Adipocyte (in vitro differentiated cells): ENCODE measurements at regions not wholly inside any gene's neighbourhood (a gene's known extent, or its start where the extent isn't known, plus 50 kb on each side); places are given as distances from the start of the nearest gene placed in this dataset.

Experiments used
- DNase-seq: peaks from one replicate; pipeline ENCODE4 v3.0.0-alpha.2; 2015; ENCODE audit warnings: low read depth
- H3K27me3 ChIP-seq: replicated peaks from 2 replicates; pipeline ENCODE4 v1.7.0; 2013; ENCODE audit warnings: mild to moderate bottlenecking, low read length, moderate library complexity; ENCODE audit not compliant: control insufficient read depth, insufficient read depth
- H3K36me3 ChIP-seq: 2 replicates; pipeline ENCODE4 v1.7.0; 2013; ENCODE audit warnings: low read length, mild to moderate bottlenecking, moderate library complexity; ENCODE audit not compliant: control insufficient read depth, insufficient read depth, severe bottlenecking
- H3K4me1 ChIP-seq: 2 replicates; pipeline ENCODE4 v1.7.0; 2013; ENCODE audit warnings: mild to moderate bottlenecking, low read length, moderate library complexity; ENCODE audit not compliant: control insufficient read depth, insufficient read depth
- H3K4me3 ChIP-seq: 2 replicates; pipeline ENCODE4 v1.7.0; 2013; ENCODE audit warnings: mild to moderate bottlenecking, low read length, moderate library complexity
- H3K9ac ChIP-seq: 2 replicates; pipeline ENCODE4 v1.7.0; 2013; ENCODE audit warnings: mild to moderate bottlenecking, low read length, moderate library complexity
- H3K9me3 ChIP-seq: 2 replicates; pipeline ENCODE4 v1.7.0; 2013; ENCODE audit warnings: mild to moderate bottlenecking, low read length, moderate library complexity; ENCODE audit not compliant: control insufficient read depth

- DNase-seq = no peak
- Histone ChIP-seq H3K27me3 (no peaks in the 10 kb centered on the region), H3K36me3 (no peaks in the 10 kb centered on the region), H3K4me1 (no peaks in the 10 kb centered on the region), H3K9me3 (peaks cover 8% of the 10 kb centered on the region), H3K9ac (no peak overlapping the region), H3K4me3 (no peak overlapping the region)
These were observed 71.1 kb upstream of the SYT1 start for GRCh38 chr12:78793491-78793890.

GRCh38 chr12:78793982-78794381 is 70.6 kb upstream of the SYT1 start:
- peaks cover 8% of the 10 kb centered on the region for H3K9me3 ChIP-seq
- no peak overlapping the region for H3K9ac ChIP-seq
- no peaks in the 10 kb centered on the region for H3K27me3 ChIP-seq
- DNase-seq = no peak
- H3K4me1 ChIP-seq = no peaks in the 10 kb centered on the region
- no peaks in the 10 kb centered on the region for H3K36me3 ChIP-seq
- H3K4me3 ChIP-seq = no peak overlapping the region

DNA sequence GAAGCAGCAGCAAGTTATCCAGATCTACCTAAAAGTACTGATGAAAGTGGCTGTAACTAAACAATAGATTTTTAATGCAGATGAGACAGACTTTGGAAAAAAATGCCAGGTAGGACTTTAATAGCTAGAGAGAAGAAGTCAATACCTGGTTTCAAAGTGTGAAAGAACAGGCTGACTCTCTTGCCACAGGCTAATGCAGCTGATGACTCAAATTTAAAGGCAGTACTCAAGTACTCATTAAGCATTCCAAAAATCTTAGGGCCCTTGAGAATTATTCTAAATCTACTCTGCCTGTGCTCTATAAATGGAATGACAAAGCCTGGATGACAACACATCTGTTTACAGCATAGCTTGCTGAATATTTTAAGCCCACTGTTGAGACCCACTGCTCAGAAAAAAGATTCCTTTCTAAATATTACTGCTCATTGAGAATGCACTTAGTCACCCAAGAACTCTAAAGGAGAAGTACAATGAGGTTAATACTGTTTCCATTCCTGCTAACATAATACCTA is 68.6 kb upstream of the SYT1 start:
- H3K9ac ChIP-seq = no peak overlapping the region
- H3K4me3 ChIP-seq = no peak overlapping the region
- no peaks in the 10 kb centered on the region for H3K36me3 ChIP-seq
- no peaks in the 10 kb centered on the region for H3K27me3 ChIP-seq
- peaks cover 8% of the 10 kb centered on the region for H3K9me3 ChIP-seq
- H3K4me1 ChIP-seq = no peaks in the 10 kb centered on the region
- no peak for DNase-seq

DNA sequence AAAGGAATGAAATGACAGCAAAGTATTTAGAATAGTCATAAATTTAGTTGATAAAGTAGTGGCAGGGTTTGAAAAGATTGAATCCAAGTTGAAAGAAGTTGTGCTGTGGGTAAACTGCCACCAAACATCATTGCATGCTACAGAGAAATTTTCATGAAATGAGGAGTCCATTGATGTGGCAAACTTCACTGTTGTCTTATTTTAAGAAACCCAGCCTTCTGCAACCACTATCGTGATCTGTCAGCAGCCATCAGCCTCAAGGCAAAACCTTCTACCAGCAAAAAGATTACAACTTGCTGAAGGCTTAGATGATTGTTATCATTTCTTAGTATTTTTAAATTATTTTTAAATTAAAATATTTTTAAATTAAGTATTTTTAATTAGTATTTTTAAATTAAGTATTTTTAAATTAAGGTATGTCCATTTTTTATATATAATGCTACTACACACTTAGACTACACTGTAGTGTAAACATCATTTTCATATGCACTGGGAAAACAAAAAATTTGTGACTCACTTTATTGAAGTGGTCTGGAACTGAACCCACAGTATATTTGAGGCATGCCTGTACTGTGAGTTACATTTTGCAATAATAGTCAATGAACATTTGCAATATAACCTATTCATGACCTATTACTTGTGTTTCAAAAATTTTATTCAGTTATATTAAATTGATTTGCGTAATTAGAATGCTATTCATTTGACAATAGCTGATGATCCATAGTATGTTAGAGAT is 67.2 kb upstream of the SYT1 start:
- Histone ChIP-seq H3K27me3 (no peaks in the 10 kb centered on the region), H3K36me3 (no peaks in the 10 kb centered on the region)
- DNase-seq = peak; percentile 37

DNA sequence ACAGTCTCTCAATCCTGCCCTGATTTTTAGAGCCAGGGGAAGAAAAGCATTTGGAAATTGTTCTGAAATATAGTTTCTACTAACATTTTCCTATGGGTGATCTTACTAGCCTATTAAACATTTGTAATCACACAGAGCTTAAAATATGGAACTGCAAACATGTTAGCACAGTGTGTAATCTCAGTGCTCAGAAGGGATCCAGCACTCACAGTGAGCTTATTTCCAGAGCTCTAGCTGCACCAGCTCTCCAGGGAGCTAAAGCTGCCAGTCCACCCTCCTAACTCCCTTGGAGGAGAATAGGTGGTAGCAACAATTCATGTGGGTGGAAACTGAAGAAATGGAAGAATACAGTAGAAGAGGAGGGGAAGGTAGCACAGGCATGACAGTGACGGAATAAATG is 64.9 kb upstream of the SYT1 start:
- Histone ChIP-seq H3K36me3 (no peaks in the 10 kb centered on the region), H3K9me3 (peaks cover 8% of the 10 kb centered on the region), H3K27me3 (no peaks in the 10 kb centered on the region), H3K4me1 (no peaks in the 10 kb centered on the region), H3K4me3 (no peak overlapping the region), H3K9ac (no peak overlapping the region)
- no peak for DNase-seq

More for the DNA sequence above, 67.2 kb upstream of the SYT1 start:
- Histone ChIP-seq H3K4me1 (no peaks in the 10 kb centered on the region), H3K4me3 (no peak overlapping the region), H3K9ac (no peak overlapping the region), H3K9me3 (peaks cover 8% of the 10 kb centered on the region)

DNA sequence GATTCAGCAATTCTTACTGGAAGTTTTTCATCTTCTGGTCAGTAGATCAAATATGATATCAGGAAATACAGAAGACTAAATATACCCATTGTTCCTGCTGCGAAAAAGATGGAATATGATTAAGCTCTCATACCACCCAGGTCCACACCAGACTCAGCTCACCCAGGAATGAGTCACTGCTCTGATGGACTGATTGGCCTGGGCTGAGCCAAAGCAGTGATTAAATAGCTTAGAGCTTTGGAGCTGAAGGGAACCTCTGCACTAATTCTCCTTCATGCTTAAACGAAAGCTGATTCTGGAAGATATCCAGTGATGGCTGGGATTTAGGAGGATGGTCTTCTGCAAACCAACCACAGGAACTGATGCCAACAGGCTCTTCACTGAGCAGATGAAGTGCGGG is 62.0 kb upstream of the SYT1 start:
- no peaks in the 10 kb centered on the region for H3K27me3 ChIP-seq
- no peak overlapping the region for H3K4me3 ChIP-seq
- no peak overlapping the region for H3K9ac ChIP-seq
- no peaks in the 10 kb centered on the region for H3K36me3 ChIP-seq
- peak; percentile 77 for DNase-seq
- H3K4me1 ChIP-seq = no peaks in the 10 kb centered on the region
- no peaks in the 10 kb centered on the region for H3K9me3 ChIP-seq

GRCh38 chr12:78804262-78804661 is 60.3 kb upstream of the SYT1 start:
- Histone ChIP-seq H3K36me3 (no peaks in the 10 kb centered on the region), H3K4me3 (no peak overlapping the region), H3K9me3 (no peaks in the 10 kb centered on the region), H3K4me1 (no peaks in the 10 kb centered on the region), H3K27me3 (no peaks in the 10 kb centered on the region), H3K9ac (no peak overlapping the region)
- no peak for DNase-seq
